Stimulated activated CD4-positive, alpha-beta T cell treated with anti-CD3 and anti-CD28 coated beads, Interleukin-4, amount 100 ng/mL, for 1 hour (primary cell): ENCODE measurements at regions not wholly inside any gene's neighbourhood (a gene's known extent, or its start where the extent isn't known, plus 50 kb on each side); places are given as distances from the start of the nearest gene placed in this dataset.

ENCODE experiments used
- DNase-seq: peaks from one replicate; pipeline ENCODE4 v3.0.0-alpha.2; 2020

DNA sequence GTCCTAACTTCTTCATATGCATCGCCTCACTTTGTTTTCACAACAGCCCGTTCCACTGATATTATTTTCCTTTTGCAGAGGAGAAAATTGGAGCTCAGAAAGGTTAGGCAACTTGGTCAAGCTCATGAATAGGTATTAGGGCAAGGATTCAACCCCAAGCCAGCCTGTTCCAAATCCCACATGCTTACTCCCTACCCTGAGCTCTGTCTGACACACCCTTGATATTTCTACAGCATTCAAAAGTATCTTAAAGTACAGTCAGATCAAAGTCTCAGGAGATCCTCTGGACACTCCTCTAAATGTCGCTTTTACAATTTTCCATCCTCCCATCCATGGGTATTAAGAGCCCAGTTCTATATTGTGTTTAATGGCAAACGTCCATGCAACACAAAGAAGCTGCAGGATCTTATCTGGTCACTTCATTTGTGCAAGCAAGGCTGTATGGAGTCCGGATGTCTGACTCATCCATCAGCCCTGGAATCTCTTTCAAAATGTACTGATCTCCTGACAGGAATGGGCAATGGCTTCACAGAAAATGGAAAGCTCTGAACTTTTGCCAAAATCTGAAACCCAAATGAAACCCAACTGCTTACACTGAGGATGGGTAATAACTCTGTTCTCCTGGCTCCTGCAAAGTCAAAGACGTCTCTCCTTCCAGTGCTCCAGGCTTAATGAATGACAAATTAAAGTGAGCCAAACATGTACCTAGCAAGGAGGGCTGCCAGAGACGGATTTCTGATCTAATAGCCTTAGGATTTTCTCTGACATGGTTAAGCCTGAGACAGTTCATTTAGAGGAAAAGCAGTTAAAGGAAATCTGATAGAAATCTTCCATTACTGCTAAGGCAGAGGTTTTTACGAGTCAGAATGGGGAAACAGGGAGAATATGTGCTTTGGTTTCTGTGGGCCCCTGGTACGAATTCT, 230.9 kb upstream of the RORA start:
- no peak for DNase-seq

DNA sequence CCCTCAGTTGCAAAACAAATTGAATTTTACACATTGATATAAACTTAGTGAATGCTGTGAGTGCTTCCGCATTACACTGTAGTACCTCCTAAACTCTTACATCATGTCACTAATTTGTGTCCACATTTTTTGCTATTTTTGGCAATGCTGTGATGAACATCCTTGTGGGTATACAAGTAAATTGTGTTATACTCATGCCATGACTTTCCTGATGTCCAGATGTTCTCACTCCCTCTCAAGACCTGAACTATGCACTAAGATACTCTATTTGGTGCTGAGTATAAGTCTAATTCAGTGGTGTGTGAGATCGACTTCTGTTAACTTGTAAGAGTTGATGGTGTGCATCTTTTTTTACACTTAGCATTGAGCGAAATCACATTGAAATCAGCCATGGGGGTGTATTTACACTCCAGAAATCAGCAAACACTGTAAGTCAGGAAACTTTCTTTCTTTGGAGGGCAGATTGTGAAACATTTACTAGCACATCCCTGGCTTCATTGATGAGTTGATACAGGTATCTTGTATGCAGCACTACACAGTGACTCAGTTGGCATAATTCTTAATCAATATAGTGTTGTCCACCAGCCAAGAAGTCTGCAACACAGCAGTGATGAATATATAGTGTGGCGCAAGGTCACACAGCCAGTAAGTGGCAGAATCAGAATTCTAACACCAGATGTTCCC, 228.1 kb upstream of the RORA start:
- no peak for DNase-seq

DNA sequence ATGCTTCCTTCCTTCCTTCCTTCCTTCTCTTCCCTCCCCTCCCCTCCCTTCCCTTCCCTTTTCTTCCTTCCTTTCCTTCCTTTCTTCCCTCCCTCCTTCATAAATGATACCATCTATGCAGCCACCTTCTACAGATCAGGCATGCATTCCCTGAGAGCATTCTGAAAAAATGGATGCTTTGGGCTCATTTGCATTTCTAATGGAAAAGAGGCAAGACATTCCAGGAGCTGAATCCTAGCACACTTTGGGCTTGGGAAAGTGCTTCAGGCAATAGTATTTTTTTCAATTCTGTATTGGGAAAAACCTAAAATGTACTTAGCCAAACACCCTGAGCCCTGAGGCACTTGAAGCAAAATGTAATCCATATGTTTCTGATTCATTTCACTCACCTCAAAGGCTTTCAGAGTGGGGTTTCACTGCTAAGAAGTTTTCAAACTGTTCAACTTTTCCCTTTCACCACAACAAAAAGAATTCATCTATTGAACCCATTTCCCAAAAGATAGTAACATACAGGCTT, 220.1 kb upstream of the RORA start:
- no peak for DNase-seq

DNA sequence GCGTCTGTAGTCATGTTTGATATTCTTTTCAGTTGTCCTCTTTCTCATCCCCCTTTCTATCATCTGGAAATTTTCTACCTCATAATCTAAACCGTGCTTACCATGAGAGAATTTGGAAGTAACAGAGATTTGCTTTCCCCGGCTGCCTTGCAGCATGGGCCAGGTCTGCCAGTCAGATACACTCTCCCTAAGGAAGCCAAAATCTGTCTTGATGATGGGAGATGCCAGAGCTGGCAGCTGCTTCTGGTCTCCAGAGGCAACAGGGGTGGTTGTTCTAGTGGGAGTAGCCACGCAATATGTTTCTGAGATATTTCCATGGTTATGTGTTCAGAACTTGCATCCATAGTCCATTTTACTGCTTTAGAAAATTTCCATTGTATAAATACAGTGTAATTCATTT, 218.9 kb upstream of the RORA start:
- DNase-seq, result no peak

DNA sequence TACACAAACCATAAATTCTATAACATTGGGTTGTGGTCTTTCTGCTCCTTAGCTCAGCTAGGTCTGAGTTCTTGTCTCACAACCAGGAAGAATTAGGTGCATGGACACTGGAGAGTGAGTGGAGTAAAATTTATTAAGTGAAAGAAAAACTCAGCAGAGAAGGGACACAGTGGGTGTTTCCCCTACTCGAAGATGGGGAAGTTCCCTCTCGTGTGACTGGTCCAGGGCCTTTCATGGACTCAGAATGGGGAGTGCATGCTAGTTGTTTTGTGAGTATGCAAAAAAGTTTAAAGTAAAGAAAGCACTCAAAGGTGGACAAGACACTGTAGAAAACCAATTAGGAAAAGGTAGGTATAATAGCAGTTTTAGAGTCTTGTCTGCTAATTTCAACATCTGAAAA, 215.5 kb upstream of the RORA start:
- DNase-seq, result no peak

DNA sequence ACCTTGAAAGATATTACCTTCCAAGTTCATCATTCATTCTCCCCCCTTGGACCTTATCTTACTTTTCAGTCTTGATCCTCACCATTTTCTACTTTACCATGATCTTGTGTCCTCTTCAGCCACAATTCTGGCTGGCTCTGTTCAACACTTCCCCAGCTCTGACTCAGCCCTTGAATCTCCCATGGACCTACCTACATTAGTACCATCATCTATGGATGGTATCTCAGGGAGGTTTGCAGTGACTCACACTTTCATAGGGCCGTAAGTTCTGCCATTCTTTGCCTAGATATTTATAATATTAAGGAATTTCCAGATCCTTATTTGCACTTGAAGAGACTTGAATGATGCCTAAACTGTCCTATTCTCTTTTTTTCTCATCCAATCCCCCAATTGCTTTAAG, 213.7 kb upstream of the RORA start:
- DNase-seq, result no peak

DNA sequence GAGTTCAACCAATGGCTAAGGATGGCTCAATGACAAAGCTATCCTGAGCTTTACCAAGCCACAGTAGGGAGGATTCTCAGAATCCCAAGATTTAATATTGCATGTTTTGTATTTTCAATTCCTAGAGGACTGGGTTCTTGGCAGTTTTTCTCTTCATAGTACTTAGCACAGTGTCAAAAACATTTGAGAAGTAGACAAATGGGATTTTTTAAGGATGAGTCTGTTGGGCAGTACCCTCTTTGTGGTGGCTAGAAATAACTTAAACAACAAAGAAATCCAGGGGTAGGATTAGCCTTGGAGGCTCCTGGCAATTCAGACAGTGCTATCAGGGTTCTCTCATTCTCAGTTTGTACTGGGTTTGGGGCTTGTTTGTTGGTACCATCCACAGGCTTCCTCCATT, 212.8 kb upstream of the RORA start:
- DNase-seq, result no peak

DNA sequence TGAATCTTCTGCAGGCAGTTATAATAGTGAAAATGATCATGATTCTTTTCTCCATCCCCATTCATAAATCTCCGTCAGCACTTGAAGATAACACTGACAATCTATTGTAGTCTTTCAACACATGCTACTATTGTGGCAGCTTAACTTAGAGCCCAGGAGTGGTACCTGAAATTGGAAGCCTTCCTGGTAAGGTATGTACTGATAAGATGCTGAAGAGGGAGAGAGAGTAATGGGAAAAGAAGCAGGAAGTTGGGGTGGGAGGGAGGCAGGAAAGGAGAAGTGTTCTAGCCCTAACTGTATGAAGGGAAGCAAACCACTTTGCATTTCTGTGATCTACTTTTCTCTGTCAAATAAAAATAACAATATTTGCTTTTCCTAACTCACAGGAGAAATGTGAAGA, 197.4 kb upstream of the RORA start:
- DNase-seq, result no peak

DNA sequence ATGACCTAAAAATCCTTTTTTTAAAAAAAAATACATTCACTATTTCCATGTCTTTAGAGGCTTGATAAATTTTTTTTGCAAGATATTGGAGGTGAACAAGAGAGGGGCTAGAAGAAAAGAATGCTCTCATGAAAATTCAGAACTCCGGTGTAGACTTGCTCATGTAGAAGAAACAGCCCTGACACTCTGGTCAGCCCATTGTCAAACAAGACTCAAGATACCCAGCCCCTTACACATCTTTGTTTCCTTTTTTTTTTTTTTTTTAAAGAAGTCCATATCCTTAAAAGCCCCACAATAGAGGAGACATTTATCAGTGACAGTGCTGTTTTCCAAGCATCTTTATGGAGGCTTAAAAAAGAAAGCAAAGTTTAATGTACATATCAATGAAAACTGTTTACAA, 196.8 kb upstream of the RORA start:
- no peak for DNase-seq

DNA sequence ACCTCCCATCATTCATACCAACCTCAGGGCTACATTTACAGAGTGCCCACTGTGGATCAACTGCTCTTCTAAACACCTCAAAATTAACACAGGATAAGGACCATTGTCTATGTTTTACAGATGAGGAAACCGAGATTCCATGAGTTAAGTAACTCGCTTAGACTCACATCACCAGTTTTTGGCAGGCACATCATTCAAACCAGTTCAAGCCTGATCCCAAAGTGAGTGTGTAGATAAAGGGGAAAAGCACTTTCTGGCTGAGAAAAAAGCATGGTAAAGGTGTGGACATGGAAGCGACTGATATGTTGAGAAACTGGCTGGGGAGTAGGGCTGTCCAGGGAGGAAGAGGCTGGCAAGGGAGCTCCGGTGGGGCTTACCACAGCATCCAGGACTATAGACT, 193.7 kb upstream of the RORA start:
- no peak for DNase-seq

DNA sequence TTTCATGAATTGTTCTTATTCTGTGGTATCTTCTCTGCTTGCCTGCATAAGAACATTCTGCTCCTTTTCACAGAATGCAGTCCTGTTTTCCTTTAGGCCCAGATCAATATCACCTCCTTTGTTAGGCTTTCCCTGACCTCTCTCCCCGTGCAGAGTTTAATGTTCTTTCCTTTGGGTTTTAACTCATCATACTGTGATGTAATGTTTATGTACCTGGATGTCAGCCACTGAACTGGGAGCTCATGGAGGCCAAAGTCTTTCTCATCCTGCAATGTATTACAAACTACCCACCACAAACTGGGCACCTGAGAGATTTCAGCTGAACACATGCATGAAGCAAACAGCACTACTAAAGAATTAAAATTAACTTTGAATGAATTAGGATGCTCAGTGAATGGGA, 192.8 kb upstream of the RORA start:
- DNase-seq, result no peak

DNA sequence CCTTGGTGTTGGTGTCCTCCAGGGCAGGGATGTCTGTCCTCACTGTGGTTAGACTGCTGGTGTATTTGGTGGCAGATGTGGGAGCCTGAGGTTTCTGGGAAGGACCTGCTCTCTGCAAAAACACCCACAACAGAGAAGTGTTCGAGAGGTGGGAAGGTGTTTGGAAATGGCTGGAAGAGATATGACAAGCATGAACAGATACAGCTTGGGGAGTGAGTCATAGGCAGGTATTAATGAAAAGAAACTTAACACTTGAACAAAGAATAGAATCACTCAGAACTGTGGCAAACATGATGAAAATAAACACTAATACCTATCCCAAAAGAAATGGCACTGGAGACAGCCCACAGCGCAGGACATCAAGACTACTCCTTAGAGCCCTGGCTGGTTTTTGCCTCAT, 192.4 kb upstream of the RORA start:
- no peak for DNase-seq

DNA sequence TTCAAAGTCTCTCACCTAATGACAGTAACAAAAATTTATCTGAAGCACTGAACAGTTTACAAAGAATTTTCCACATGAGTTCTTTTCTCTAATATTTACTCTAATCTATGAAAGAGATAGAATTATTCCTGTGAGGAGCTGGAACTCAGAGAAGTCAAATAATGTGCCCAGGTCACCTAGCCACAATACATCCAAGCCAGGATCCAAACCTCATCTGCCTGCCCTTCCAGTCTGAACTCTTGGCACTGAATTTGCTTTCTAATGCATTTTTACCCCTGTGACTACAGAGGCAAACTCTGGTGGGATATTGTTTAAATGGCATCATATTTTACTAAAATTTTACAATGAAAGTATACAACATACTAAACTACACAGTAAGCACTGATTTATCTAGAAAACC, 191.4 kb upstream of the RORA start:
- no peak for DNase-seq

DNA sequence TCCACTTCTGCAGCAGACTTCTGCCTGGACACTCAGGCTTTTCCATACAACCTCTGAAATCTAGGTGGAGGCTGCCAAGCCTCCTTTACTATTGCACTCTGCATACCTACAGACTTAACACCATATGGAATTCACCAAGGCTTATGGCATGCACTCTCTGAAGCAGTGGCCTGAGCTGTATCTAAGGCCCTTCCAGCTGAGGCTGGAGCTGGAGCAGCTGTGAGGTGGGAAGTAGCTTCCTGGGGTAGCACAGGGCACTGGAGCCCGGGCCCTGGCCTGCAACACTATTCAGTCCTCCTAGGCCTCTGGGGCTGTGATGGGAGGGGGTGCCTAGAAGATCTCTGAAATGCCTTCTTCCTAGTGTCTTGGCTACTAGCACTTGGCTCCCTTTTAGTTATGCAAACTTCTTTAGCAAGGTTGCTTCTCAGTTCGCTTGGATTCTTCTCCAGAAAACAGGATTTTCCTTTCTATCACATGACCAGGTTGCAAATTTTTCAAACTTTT, 186.6 kb upstream of the RORA start:
- no peak for DNase-seq

DNA sequence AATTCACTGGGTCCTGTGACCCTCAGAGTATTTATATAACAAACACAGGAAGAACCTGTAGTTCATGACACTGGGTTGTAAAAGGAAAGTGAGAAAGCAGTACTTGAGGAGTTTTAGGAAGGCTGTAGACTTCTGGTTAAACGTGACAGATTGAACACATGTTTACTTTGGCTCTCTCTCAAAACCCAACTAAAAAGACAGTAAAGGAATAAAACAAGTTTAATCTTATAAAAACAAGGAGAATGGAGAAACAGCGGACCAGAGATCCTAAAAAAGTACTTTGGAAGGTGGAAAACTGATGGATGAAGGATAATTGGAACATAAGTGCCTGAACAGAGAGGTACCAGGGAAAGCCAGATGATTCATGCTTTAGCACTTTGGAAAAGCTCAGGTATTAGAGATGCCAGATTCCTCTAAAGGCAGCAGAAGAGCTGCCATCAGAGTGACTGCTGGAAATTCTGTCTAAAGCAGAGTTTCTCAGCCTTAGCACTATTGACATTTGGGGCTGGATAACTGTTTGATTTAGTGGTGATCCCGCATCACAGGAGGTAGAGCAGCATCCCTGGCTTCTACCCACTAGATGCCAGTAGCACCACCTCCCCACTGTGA, 182.9 kb upstream of the RORA start:
- no peak for DNase-seq

DNA sequence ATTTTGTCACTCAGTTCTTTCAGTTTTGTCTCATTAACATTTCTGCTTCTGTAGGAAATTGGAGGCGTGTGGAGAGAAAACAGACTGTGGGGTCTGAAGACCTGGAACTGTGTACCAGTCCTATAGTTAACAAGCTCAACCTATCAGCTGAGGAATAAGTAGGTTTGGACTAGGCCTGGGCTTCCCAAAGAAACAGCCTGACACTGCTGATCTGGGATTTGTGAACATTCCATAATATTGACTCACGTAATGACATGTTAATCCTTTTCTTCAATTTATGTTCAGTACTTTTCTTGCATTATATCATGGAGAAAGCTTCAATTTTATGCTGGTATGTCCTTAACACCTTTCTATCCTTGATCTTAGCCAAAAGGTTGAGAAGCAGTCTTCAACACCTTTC, 181.6 kb upstream of the RORA start:
- DNase-seq, result no peak

DNA sequence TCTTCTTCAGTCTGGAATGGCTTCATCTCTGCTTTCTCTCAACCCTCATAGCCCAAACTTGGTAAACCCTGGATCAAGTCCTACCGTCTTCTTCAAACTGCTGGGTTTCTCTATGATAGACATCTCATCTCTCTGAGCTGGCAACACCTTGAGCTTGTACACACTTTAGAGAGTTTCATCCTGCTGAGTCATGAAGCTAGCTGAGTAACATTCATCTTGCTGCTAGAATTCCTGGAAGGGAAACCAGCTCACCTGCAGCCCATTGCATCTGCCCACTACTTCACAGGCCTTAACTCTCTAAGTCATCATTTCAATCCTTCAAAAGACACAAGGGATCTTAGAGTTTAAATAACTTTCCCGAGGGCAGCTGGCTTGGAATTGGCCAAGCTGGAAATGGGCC, 175.5 kb upstream of the RORA start:
- no peak for DNase-seq

DNA sequence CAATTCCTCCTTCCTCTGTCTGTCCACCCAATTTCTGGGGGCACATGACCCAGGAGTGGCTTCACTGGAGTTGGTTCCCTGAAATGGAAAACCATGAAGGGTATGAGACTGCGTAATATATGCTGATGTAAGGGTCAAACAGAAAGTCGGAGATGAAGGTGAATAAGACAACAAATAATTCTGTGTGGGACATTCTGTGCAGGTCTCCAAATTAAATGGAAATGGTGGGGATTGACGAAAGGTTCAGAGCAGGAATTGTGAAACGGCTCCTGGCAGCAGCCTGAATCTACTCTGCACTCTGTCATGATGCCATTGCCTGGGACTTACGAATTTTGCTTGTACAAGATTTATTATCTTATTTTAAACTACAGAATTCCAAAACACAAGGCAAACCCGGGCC, 174.8 kb upstream of the RORA start:
- no peak for DNase-seq

DNA sequence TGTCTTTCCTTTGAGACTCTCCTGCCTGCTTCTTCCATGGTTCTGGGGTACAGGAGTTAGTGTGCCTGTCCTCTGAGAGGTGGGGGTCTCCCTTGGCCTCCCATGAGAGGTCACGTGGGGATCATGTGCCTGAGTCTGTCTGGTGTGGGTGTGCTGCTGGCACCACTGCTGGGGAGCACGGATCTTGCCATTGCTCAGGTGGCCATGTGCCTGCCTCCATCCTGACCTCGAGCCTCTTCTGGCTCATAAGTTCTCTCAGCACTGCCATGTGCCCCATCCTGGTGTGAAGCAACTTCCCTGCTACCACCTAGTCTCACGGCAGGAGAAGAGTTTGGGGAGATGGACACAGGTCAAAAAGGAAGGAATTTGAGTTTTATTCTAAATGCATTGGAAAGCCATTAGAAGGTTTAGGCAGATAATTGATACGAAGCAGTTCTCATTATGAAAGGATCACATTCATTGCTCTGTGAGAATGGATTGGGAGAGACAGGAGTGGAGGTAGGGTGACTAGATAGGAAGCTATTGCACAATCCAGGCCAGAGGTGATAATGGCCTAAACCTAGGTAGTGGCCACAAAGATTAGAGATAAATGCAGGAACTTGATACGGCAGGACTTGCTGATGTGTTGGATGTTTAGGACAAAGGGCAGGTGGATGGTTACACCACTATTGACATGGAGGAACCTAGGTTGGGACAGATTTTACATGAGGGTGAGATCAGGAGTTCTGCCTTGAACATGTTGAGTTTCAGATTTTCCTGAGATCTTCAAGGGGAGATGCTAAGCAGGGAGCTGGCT, 173.0 kb upstream of the RORA start:
- no peak for DNase-seq

DNA sequence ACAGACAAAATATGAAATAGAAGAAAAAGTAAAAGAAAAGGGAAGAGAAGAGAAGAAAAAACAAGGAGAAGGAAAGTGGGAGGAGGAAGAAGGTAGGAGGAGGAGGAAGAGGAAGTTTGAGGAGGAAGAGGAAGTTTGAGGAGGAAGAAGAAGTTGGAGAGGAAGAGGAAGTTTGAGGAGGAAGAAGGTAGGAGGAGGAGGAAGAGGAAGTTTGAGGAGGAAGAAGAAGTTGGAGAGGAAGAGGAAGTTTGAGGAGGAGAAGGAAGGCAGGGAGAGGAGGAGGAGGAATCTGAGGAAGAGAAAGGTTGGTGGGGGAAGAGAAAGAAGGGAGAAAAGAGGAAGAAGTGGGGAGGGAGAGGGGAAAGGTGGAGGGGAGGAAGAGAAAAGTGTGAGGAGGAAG, 169.2 kb upstream of the RORA start:
- DNase-seq, result no peak

DNA sequence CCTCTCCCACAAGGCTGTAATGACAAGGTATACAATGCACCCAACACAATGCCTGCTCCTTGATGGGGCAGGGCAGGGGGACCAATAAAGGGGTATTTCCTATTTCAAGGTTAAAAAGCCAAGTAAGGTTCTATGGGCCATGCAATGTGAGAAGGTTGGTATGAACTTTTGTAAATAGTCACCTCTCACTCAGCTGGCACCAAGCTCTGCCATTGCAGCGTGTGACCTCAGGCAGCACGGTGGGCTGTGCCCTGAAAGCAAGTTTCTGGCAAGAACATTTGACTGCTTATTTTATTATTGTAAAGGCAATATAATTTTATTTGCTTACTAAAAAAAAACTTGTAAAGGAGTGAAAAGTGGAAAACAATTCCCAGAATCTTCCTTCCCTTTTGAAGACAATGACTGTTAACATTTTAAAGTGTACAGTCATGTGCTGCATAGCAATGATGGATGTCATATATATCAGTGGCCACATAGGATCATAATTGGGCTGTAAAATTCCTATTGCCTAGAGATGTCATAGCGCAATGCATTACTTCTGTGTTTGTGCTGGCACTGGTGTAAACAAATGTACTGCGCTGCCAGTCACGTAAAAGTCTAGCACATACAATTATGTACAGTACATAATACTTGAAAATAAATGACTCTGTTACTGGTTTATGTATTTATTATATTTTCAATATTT, 167.3 kb upstream of the RORA start:
- no peak for DNase-seq

DNA sequence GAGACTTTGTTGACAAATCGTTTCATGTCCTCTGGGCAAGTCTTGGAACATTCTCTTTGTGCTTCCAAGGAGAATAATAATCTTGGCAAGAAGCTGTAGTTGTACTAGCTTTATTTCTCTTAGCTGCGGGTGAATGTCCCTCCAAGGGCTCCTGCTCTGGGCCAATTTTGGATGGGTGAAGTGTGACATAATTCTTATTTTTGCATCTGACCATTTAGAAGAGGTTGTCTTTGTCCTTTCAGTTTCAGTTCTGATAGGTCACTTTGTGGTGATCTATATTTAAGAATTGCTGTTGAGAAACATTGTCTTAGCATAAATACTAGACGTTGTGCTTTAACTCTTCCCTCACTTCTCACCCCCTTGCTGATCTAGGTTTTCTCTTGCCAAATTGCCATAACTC, 164.8 kb upstream of the RORA start:
- no peak for DNase-seq
